ENCODE measurements at regions not wholly inside any gene's neighbourhood (a gene's known extent, or its start where the extent isn't known, plus 50 kb on each side); places are given as distances from the start of the nearest gene placed in this dataset.

- Histone ChIP-seq H2BK15ac (ENCODE audit: low read depth, low read length) (peak overlapping the region; percentile 19; the same call in 1 of the 3 replicates), H2BK120ac (ENCODE audit: low read depth, low read length) (peak overlapping the region; percentile 60; the same call in 1 of the 2 replicates), H4K20me1 (ENCODE audit: insufficient read depth, low read length) (no peaks in the 10 kb centered on the region), H3K4me1 (ENCODE audit: control insufficient read depth, insufficient read depth, low read length) (peaks cover 11% of the 10 kb centered on the region), H2AK9ac (replicated peaks; ENCODE audit: low read depth, low read length, poor library complexity) (peak overlapping the region; percentile 62), H3K79me1 (ENCODE audit: low read depth in 1 of 2, low read length in 2 of 2) (no peaks in the 10 kb centered on the region), H2AK5ac (ENCODE audit: low read depth, low read length) (peak overlapping the region; percentile 81; the same call in 1 of the 2 replicates), H3K4ac (ENCODE audit: low read depth, low read length) (peak overlapping the region; percentile 74), H3K4me2 (ENCODE audit: low read depth, low read length) (no peak overlapping the region; the same call in 1 of the 2 replicates), H3K4me3 (ENCODE audit: insufficient read depth, low read depth, low read length) (no peak overlapping the region), H3K9me3 (ENCODE audit: control insufficient read depth, insufficient read depth, low read length) (no peaks in the 10 kb centered on the region), H3K14ac (replicated peaks; ENCODE audit: low read depth, low read length) (peak overlapping the region; percentile 75), H4K8ac (ENCODE audit: low read depth in 2 of 2, low read length in 2 of 2) (peak overlapping the region in 1 of 2 experiments; percentile 68; a peak in 1 of 4 replicates), H2BK5ac (ENCODE audit: low read depth, low read length, poor library complexity, severe bottlenecking) (no peak overlapping the region), H2BK20ac (ENCODE audit: low read depth, low read length) (peak overlapping the region; percentile 58), H3K36me3 (ENCODE audit: control insufficient read depth, insufficient read depth, low read length) (no peaks in the 10 kb centered on the region), H4K91ac (ENCODE audit: insufficient read depth, low read depth, low read length) (peak overlapping the region; percentile 38; the same call in 1 of the 2 replicates), H3K18ac (ENCODE audit: low read depth, low read length) (peak overlapping the region; percentile 81), H3K27me3 (ENCODE audit: control insufficient read depth, insufficient read depth, low read length) (0 out of 2 replicates have a peak, but pooled peaks cover 2% of the 10 kb centered on the region), H3K27ac (ENCODE audit: insufficient read depth, low read length) (peak overlapping the region; percentile 70; the same call in 1 of the 2 replicates), H2AFZ (replicated peaks; ENCODE audit: low read length, poor library complexity) (peak overlapping the region; percentile 64), H3K23ac (ENCODE audit: low read depth, low read length) (no peak overlapping the region; the same call in 1 of the 2 replicates), H3K9me1 (ENCODE audit: insufficient read depth, low read length) (peaks cover 5% of the 10 kb centered on the region; the same call in 1 of the 2 replicates), H3K9ac (ENCODE audit: low read depth, low read length) (no peak overlapping the region; the same call in 1 of the 2 replicates), H3K56ac (ENCODE audit: extremely low read depth, insufficient read depth, low read length) (no peak overlapping the region), H4K5ac (ENCODE audit: low read depth, low read length) (peak overlapping the region; percentile 62; the same call in 1 of the 2 replicates)
- POLR2A ChIA-PET (ENCODE audit: unreplicated experiment) = no interaction called here
- CTCF ChIA-PET = no interaction called here
- intact Hi-C loops (cut with micrococcal nuclease) (no loop called here), dilution Hi-C loops (cut with HindIII; ENCODE audit: low sequenced_read_pairs, unreplicated experiment) (no loop called here), in situ Hi-C loops (cut with MboI; ENCODE audit: low sequenced_read_pairs) (no loop called here)
- 48% methylated on average over 2 of the region's 5 CpGs; no CpG with 5 or more reads in 1 of the 2 experiments for WGBS, 2 experiments (ENCODE audit: extremely low coverage in 2 of 2, insufficient read length in 1 of 2)
- ATAC-seq (ENCODE audit: low read depth) (peak; percentile 61), DNase-seq (peak; percentile 47)
- TF ChIP-seq NFE2L2 (IDR thresholded peaks at IDR 0.05; ENCODE audit: low read depth, low read length) = no peak
- peak; percentile 44; the same call in 1 of the 2 replicates for TF ChIP-seq MXI1 (IDR thresholded peaks at IDR 0.05; ENCODE audit: borderline replicate concordance, low read depth, low read length)
- no TSS peak for BruUV-seq (replicated peaks)
These were observed 112.9 kb upstream of the ATP8B1 start for GRCh38 chr18:57915865-57916582.

Measured in IMR-90 (cell line).